HCT116 (cell line): ENCODE measurements at regions not wholly inside any gene's neighbourhood (a gene's known extent, or its start where the extent isn't known, plus 50 kb on each side); places are given as distances from the start of the nearest gene placed in this dataset.

Experiments used
- ATAC-seq: fragments of 200-7000 bp; cut with Tn5 transposase; 2 replicates; pipeline ENCODE4 v1.9.1; 2020; ENCODE audit warnings: mild to moderate bottlenecking, moderate library complexity
- BruUV-seq: library from RNA; stranded (reverse); fragments of 400-500 nt; replicated peaks from 2 replicates; lab custom pipeline; 2021; lab: Mats Ljungman, UMichigan
- CTCF ChIA-PET: fragments of 300-600 bp; sonication (Branson Sonifier 250); formaldehyde crosslinking; loops from one replicate; lab custom pipeline; 2021; ENCODE audit warnings: antibody characterized with exemption; lab: Charles Lee
- POLR2A ChIA-PET: fragments of 300-600, 350-600 bp; sonication (Branson Sonifier 250); formaldehyde crosslinking; loops from one replicate; lab custom pipeline; 2021; ENCODE audit warnings: antibody characterized with exemption; lab: Charles Lee
- RAD21 ChIA-PET, 2 experiments: fragments of 300-600 bp; sonication (Branson Sonifier 250); formaldehyde crosslinking; loops; one replicate each; lab custom pipeline; 2023; ENCODE audit warnings: low total read pairs in 2 of 2; ENCODE audit not compliant: uncharacterized antibody in 2 of 2, unreplicated experiment in 2 of 2, low non-redundant PET in 1 of 2; lab: Charles Lee
- DNase-seq: peaks from one replicate; pipeline ENCODE4 v3.0.0-alpha.2; 2010; ENCODE audit warnings: low read depth, low spot score
- H2AFZ ChIP-seq: fragments of 200-600 bp; shearing (Covaris generic), sonication (generic); 2 replicates; pipeline ENCODE4 v1.6.1; 2017; ENCODE audit warnings: low read depth, mixed run types, mixed read lengths, antibody characterized with exemption, low read length; ENCODE audit not compliant: poor library complexity, severe bottlenecking
- H3K27ac ChIP-seq: 2 replicates; pipeline ENCODE4 v1.5.1; 2012; ENCODE audit warnings: low read depth, low read length
- H3K27me3 ChIP-seq: fragments of 200-600 bp; sonication (generic); 2 replicates; pipeline ENCODE4 v1.6.1; 2016; ENCODE audit warnings: mixed run types, low read length, mixed read lengths; ENCODE audit not compliant: insufficient read depth
- H3K36me3 ChIP-seq, 2 experiments: fragments of 200-500 bp in 1 of 2; fragments of 200-600 bp in 1 of 2; sonication (Bioruptor generic) in 1 of 2; sonication (generic) in 1 of 2; 2 replicates each; pipeline versions ENCODE4 v1.5.1 to v1.6.1; 2014 to 2016; ENCODE audit warnings: low read length in 2 of 2, inconsistent platforms in 1 of 2, mixed read lengths in 1 of 2, mixed run types in 1 of 2; ENCODE audit not compliant: insufficient read depth in 2 of 2, control insufficient read depth in 1 of 2
- H3K4me1 ChIP-seq, 2 experiments: fragments of 200-600 bp in 1 of 2; sonication (generic) in 1 of 2; 2 replicates each; pipeline versions ENCODE4 v1.5.1 to v1.6.1; 2012 to 2017; ENCODE audit warnings: low read length in 2 of 2, inconsistent platforms in 1 of 2, mild to moderate bottlenecking in 1 of 2, mixed read lengths in 1 of 2, mixed run types in 1 of 2, moderate library complexity in 1 of 2; ENCODE audit not compliant: insufficient read depth in 2 of 2, control insufficient read depth in 1 of 2
- H3K4me2 ChIP-seq: fragments of 200-600 bp; sonication (generic); 2 replicates; pipeline ENCODE4 v1.6.1; 2017; ENCODE audit warnings: mixed run types, low read length, mixed read lengths
- H3K4me3 ChIP-seq, 2 experiments: fragments of 200-600 bp in 1 of 2; sonication (generic) in 1 of 2; replicated peaks in 1 of 2; 2 replicates each; pipeline ENCODE4 v1.5.1; 2011 to 2016; ENCODE audit warnings: low read length in 2 of 2, control low read depth in 1 of 2, low read depth in 1 of 2, mild to moderate bottlenecking in 1 of 2, mixed read lengths in 1 of 2, mixed run types in 1 of 2
- H3K79me2 ChIP-seq: fragments of 200-600 bp; sonication (generic); 2 replicates; pipeline ENCODE4 v1.6.1; 2017; ENCODE audit warnings: mild to moderate bottlenecking, mixed run types, low read length, moderate library complexity, mixed read lengths; ENCODE audit not compliant: insufficient read depth
- H3K9ac ChIP-seq: fragments of 200-600 bp; sonication (generic); 2 replicates; pipeline ENCODE4 v1.6.1; 2016; ENCODE audit warnings: low read length, mixed read lengths
- H3K9me2 ChIP-seq: fragments of 200-600 bp; sonication (generic), shearing (Covaris generic); 2 replicates; pipeline ENCODE4 v1.6.1; 2017; ENCODE audit warnings: mixed run types, mild to moderate bottlenecking, moderate library complexity; ENCODE audit not compliant: insufficient read depth
- H3K9me3 ChIP-seq, 2 experiments: fragments of 200-500 bp in 1 of 2; fragments of 200-600 bp in 1 of 2; sonication (Bioruptor generic) in 1 of 2; sonication (generic) in 1 of 2; 2 replicates each; pipeline ENCODE4 v1.6.1; 2014 to 2017; ENCODE audit warnings: low read length in 2 of 2, mixed read lengths in 2 of 2, inconsistent platforms in 1 of 2, low read depth in 1 of 2, mild to moderate bottlenecking in 1 of 2, mixed run types in 1 of 2, moderate library complexity in 1 of 2; ENCODE audit not compliant: control insufficient read depth in 1 of 2, insufficient read depth in 1 of 2
- H4K20me1 ChIP-seq: fragments of 200-600 bp; sonication (generic), shearing (Covaris generic); 2 replicates; pipeline ENCODE4 v1.6.1; 2017; ENCODE audit warnings: mixed run types, mild to moderate bottlenecking, moderate library complexity; ENCODE audit not compliant: insufficient read depth
- ATF3 ChIP-seq: IDR thresholded peaks from 2 replicates; pipeline ENCODE4 v1.6.1; 2012
- CBX3 ChIP-seq: IDR thresholded peaks from 2 replicates; pipeline ENCODE4 v1.6.1; 2012; ENCODE audit warnings: low read depth
- CEBPB ChIP-seq: IDR thresholded peaks from 2 replicates; pipeline ENCODE4 v1.6.1; 2012; ENCODE audit warnings: low read depth
- EGR1 ChIP-seq: IDR thresholded peaks from 2 replicates; pipeline ENCODE4 v1.6.1; 2012; ENCODE audit warnings: low read depth
- ELF1 ChIP-seq: IDR thresholded peaks from 2 replicates; pipeline ENCODE4 v1.6.1; 2012; ENCODE audit warnings: low read depth, borderline replicate concordance
- EZH2 ChIP-seq: fragments of 200-600 bp; sonication (generic); IDR thresholded peaks from 2 replicates; pipeline ENCODE4 v1.6.1; 2017; ENCODE audit warnings: antibody characterized with exemption, mixed run types
- FOSL1 ChIP-seq: IDR thresholded peaks from 2 replicates; pipeline ENCODE4 v1.6.1; 2012; ENCODE audit warnings: low read depth
- MAX ChIP-seq: IDR thresholded peaks from 2 replicates; pipeline ENCODE4 v1.6.1; 2012
- POLR2A ChIP-seq: IDR thresholded peaks from 2 replicates; pipeline ENCODE4 v1.7.0; 2011; ENCODE audit warnings: borderline replicate concordance; ENCODE audit not compliant: insufficient read depth, insufficient read length; ENCODE audit errors: extremely low read depth
- POLR2AphosphoS5 ChIP-seq: IDR thresholded peaks from 2 replicates; pipeline ENCODE4 v1.6.1; 2011; ENCODE audit warnings: mild to moderate bottlenecking, low read depth, low read length, moderate library complexity
- REST ChIP-seq: IDR thresholded peaks from 2 replicates; pipeline ENCODE4 v1.6.1; 2012; ENCODE audit warnings: low read depth
- SIN3A ChIP-seq: IDR thresholded peaks from 2 replicates; pipeline ENCODE4 v1.6.1; 2012; ENCODE audit warnings: low read depth
- SP1 ChIP-seq: IDR thresholded peaks from 2 replicates; pipeline ENCODE4 v1.6.1; 2012; ENCODE audit warnings: low read depth
- SRF ChIP-seq: IDR thresholded peaks from 2 replicates; pipeline ENCODE4 v1.6.1; 2012; ENCODE audit warnings: low read depth
- TCF7L2 ChIP-seq: IDR thresholded peaks from 2 replicates; pipeline ENCODE4 v1.7.0; 2011; ENCODE audit warnings: borderline replicate concordance, inconsistent platforms; ENCODE audit not compliant: insufficient read depth, insufficient read length; ENCODE audit errors: extremely low read depth
- YY1 ChIP-seq: IDR thresholded peaks from 2 replicates; pipeline ENCODE4 v1.6.1; 2011; ENCODE audit warnings: low read length, low read depth, moderate library complexity, mild to moderate bottlenecking; ENCODE audit not compliant: insufficient replicate concordance; ENCODE audit errors: extremely low read depth
- ZBTB33 ChIP-seq: IDR thresholded peaks from 2 replicates; pipeline ENCODE4 v1.6.1; 2011; ENCODE audit warnings: mild to moderate bottlenecking, low read length, moderate library complexity; ENCODE audit not compliant: insufficient replicate concordance; ENCODE audit errors: extremely low read depth
- ZFX ChIP-seq: fragments of 450-650 bp; IDR thresholded peaks from 2 replicates; pipeline ENCODE4 v1.6.1; 2017
- ZNF274 ChIP-seq: fragments of 200-500 bp; sonication (Bioruptor generic); IDR thresholded peaks from 2 replicates; pipeline ENCODE4 v1.6.1; 2014; ENCODE audit warnings: mild to moderate bottlenecking, low read depth, low read length, inconsistent platforms
- intact Hi-C: fragments of 100-400 bp; cut with micrococcal nuclease; formaldehyde crosslinking; loops from 2 replicates; pipeline ENCODE4 v1.10.0; 2022

GRCh38 chr14:29126361-29126760 lies 359.8 kb downstream of the FOXG1 start:
- POLR2A ChIA-PET, result no interaction called here
- DNase-seq (no peak), ATAC-seq (no peak)
- Histone ChIP-seq H3K9me3 (peaks cover 0 to 23% of the 10 kb centered on the region in 2 experiments; a peak in 3 of 4 replicates), H3K36me3 (no peaks in the 10 kb centered on the region), H3K27me3 (no peaks in the 10 kb centered on the region), H3K4me1 (no peaks in the 10 kb centered on the region), H3K27ac (no peak overlapping the region), H2AFZ (no peak overlapping the region), H3K4me3 (no peak overlapping the region), H3K4me2 (no peak overlapping the region), H3K9me2 (no peaks in the 10 kb centered on the region), H4K20me1 (no peaks in the 10 kb centered on the region), H3K9ac (no peak overlapping the region), H3K79me2 (no peaks in the 10 kb centered on the region)
- no TSS peak for BruUV-seq
- RAD21 ChIA-PET, result no interaction called here
- CTCF ChIA-PET, result no interaction called here
- intact Hi-C loops, result no loop called here
- TF ChIP-seq SP1 (no peak), POLR2A (no peak), ELF1 (no peak), CBX3 (no peak), ZBTB33 (no peak), EGR1 (no peak), EZH2 (no peak), MAX (no peak), POLR2AphosphoS5 (no peak), ATF3 (no peak), ZNF274 (no peak), SIN3A (no peak), REST (no peak), ZFX (no peak), FOSL1 (no peak), YY1 (no peak), CEBPB (no peak), TCF7L2 (no peak), SRF (no peak)
